ENCODE measurements at regions not wholly inside any gene's neighbourhood (a gene's known extent, or its start where the extent isn't known, plus 50 kb on each side); places are given as distances from the start of the nearest gene placed in this dataset.

GRCh38 chr20:40746251-40746650, 57.2 kb upstream of the MAFB start:
- DNase-seq (ENCODE audit: low read depth): no peak
- TF ChIP-seq CTCF (conservative IDR thresholded peaks at IDR 0.05; ENCODE audit: low read depth, low read length): no peak
- H3K4me3 ChIP-seq (ENCODE audit: low read depth, low read length): no peak overlapping the region

GRCh38 chr20:40748182-40748581, 59.1 kb upstream of the MAFB start:
- DNase-seq (ENCODE audit: low read depth): no peak
- no peak overlapping the region for H3K4me3 ChIP-seq (ENCODE audit: low read depth, low read length)
- TF ChIP-seq CTCF (conservative IDR thresholded peaks at IDR 0.05; ENCODE audit: low read depth, low read length): no peak

GRCh38 chr20:40749985-40750506, 61.0 kb upstream of the MAFB start:
- H3K4me3 ChIP-seq (ENCODE audit: low read depth, low read length): no peak overlapping the region
- TF ChIP-seq CTCF (conservative IDR thresholded peaks at IDR 0.05; ENCODE audit: low read depth, low read length): no peak
- no peak for DNase-seq (ENCODE audit: low read depth)

- DNase-seq (ENCODE audit: low read depth): no peak
- no peak for TF ChIP-seq CTCF (conservative IDR thresholded peaks at IDR 0.05; ENCODE audit: low read depth, low read length)
- no peak overlapping the region for H3K4me3 ChIP-seq (ENCODE audit: low read depth, low read length)
These were observed 61.6 kb upstream of the MAFB start for GRCh38 chr20:40750541-40751035.

GRCh38 chr20:40753472-40753871, 64.4 kb upstream of the MAFB start:
- DNase-seq (ENCODE audit: low read depth): no peak
- no peak for TF ChIP-seq CTCF (conservative IDR thresholded peaks at IDR 0.05; ENCODE audit: low read depth, low read length)
- no peak overlapping the region for H3K4me3 ChIP-seq (ENCODE audit: low read depth, low read length)

- TF ChIP-seq CTCF (conservative IDR thresholded peaks at IDR 0.05; ENCODE audit: low read depth, low read length): no peak
- no peak for DNase-seq (ENCODE audit: low read depth)
- H3K4me3 ChIP-seq (ENCODE audit: low read depth, low read length): no peak overlapping the region
These were observed 65.4 kb upstream of the MAFB start for GRCh38 chr20:40754339-40754943.

- DNase-seq (ENCODE audit: low read depth): no peak
- TF ChIP-seq CTCF (conservative IDR thresholded peaks at IDR 0.05; ENCODE audit: low read depth, low read length): no peak
These were observed 68.1 kb upstream of the MAFB start for GRCh38 chr20:40757087-40757486.

More at GRCh38 chr20:40757087-40757486, 68.1 kb upstream of the MAFB start:
- no peak overlapping the region for H3K4me3 ChIP-seq (ENCODE audit: low read depth, low read length)

Measured in epithelial cell of proximal tubule (primary cell).